SU-DHL-6 (cell line): ENCODE measurements at regions not wholly inside any gene's neighbourhood (a gene's known extent, or its start where the extent isn't known, plus 50 kb on each side); places are given as distances from the start of the nearest gene placed in this dataset.

Source experiments
- CTCF ChIP-seq: fragments of 200-600 bp; sonication (generic); IDR thresholded peaks from one replicate; pipeline ENCODE4 v1.5.1; 2017; ENCODE audit warnings: antibody characterized with exemption, mild to moderate bottlenecking, low read length, moderate library complexity; ENCODE audit not compliant: insufficient read depth, poor library complexity, severe bottlenecking
- EZH2phosphoT487 ChIP-seq: fragments of 200-600 bp; sonication (generic), shearing (Covaris generic); conservative IDR thresholded peaks from 2 replicates; pipeline ENCODE4 v1.6.1; 2018; ENCODE audit warnings: mild to moderate bottlenecking, antibody characterized with exemption, low read length, moderate library complexity, mixed read lengths

- no peak for TF ChIP-seq CTCF
- no peak for TF ChIP-seq EZH2phosphoT487
Measured at GRCh38 chr16:54504372-54504771, 217.8 kb upstream of the IRX3 start.
